Endothelial cell (in vitro differentiated cells): ENCODE measurements at regions not wholly inside any gene's neighbourhood (a gene's known extent, or its start where the extent isn't known, plus 50 kb on each side); places are given as distances from the start of the nearest gene placed in this dataset.

ENCODE experiments used
- DNase-seq: peaks from one replicate; pipeline ENCODE4 v3.0.0; 2021; ENCODE audit warnings: low spot score
- H3K27ac Mint-ChIP-seq: one replicate; pipeline ENCODE4 v1.8.0; 2021; ENCODE audit warnings: mixed read lengths, inconsistent platforms; ENCODE audit not compliant: unreplicated experiment
- H3K27me3 Mint-ChIP-seq: one replicate; pipeline ENCODE4 v1.8.0; 2021; ENCODE audit warnings: mild to moderate bottlenecking, moderate library complexity, mixed read lengths, inconsistent platforms; ENCODE audit not compliant: unreplicated experiment
- H3K36me3 Mint-ChIP-seq: one replicate; pipeline ENCODE4 v1.8.0; 2021; ENCODE audit warnings: mild to moderate bottlenecking, low read depth, mixed read lengths, inconsistent platforms; ENCODE audit not compliant: unreplicated experiment
- H3K4me1 Mint-ChIP-seq: one replicate; pipeline ENCODE4 v1.8.0; 2021; ENCODE audit warnings: mild to moderate bottlenecking, mixed read lengths, inconsistent platforms; ENCODE audit not compliant: unreplicated experiment
- H3K4me3 Mint-ChIP-seq: one replicate; pipeline ENCODE4 v1.8.0; 2021; ENCODE audit warnings: mild to moderate bottlenecking, mixed read lengths, inconsistent platforms; ENCODE audit not compliant: unreplicated experiment
- H3K9me3 Mint-ChIP-seq: one replicate; pipeline ENCODE4 v1.8.0; 2021; ENCODE audit warnings: mixed read lengths, inconsistent platforms; ENCODE audit not compliant: unreplicated experiment
- TF ChIP-seq, protein P1 (sequence below): fragments of 200-600 bp; sonication (generic); IDR thresholded peaks from one replicate; pipeline ENCODE4 v1.5.0; 2021; ENCODE audit warnings: antibody characterized with exemption; ENCODE audit not compliant: unreplicated experiment

DNA sequence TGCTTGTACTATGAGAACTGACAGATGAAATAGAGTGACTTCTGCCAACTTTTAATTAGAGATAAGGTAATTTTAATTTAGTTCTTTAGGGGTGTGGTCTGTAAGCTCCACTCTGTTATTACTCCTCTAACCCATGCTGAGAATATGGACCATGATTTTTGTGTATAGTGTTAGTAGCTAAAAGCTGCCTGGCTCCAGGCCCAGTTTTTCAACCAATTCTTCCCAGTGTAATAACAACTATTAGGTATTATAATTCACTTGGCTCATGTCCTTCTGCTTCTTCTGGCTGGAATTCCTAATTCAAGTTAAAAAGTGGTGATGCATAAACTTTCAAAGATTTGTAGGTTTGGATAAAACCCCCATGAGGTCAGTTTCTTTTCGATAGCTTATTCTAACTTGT, 216.3 kb downstream of the ISL1 start:
- no peak for DNase-seq
- no peaks in the 10 kb centered on the region for H3K4me1 Mint-ChIP-seq
- no peaks in the 10 kb centered on the region for H3K36me3 Mint-ChIP-seq
- H3K4me3 Mint-ChIP-seq, result no peak overlapping the region
- TF ChIP-seq, protein P1, sequence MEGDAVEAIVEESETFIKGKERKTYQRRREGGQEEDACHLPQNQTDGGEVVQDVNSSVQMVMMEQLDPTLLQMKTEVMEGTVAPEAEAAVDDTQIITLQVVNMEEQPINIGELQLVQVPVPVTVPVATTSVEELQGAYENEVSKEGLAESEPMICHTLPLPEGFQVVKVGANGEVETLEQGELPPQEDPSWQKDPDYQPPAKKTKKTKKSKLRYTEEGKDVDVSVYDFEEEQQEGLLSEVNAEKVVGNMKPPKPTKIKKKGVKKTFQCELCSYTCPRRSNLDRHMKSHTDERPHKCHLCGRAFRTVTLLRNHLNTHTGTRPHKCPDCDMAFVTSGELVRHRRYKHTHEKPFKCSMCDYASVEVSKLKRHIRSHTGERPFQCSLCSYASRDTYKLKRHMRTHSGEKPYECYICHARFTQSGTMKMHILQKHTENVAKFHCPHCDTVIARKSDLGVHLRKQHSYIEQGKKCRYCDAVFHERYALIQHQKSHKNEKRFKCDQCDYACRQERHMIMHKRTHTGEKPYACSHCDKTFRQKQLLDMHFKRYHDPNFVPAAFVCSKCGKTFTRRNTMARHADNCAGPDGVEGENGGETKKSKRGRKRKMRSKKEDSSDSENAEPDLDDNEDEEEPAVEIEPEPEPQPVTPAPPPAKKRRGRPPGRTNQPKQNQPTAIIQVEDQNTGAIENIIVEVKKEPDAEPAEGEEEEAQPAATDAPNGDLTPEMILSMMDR, result no peak
- no peaks in the 10 kb centered on the region for H3K27me3 Mint-ChIP-seq
- no peaks in the 10 kb centered on the region for H3K9me3 Mint-ChIP-seq
- H3K27ac Mint-ChIP-seq, result no peak overlapping the region

DNA sequence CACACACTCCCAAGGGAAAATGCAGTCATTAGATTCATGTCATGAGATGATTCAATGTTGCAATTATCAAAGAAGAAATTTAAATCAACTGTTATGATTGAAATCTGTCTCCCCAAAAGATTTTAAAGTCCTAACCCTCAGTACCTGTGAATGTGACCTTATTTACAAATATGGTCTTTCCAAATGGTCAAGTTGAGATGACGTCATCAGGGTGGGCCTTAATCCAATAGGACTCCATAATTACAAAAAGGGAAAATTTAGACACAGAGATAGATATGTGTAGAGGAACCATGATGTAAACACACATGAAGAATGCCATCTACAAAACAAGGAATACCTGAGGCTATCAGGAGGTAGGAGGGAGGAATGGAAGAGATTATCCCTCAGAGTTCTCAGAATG, 221.1 kb downstream of the ISL1 start:
- no peak for DNase-seq
- TF ChIP-seq, protein P1, result no peak
- Mint-ChIP-seq H3K36me3 (no peaks in the 10 kb centered on the region), H3K4me1 (no peaks in the 10 kb centered on the region), H3K27me3 (no peaks in the 10 kb centered on the region), H3K27ac (no peak overlapping the region), H3K4me3 (no peak overlapping the region), H3K9me3 (no peaks in the 10 kb centered on the region)

DNA sequence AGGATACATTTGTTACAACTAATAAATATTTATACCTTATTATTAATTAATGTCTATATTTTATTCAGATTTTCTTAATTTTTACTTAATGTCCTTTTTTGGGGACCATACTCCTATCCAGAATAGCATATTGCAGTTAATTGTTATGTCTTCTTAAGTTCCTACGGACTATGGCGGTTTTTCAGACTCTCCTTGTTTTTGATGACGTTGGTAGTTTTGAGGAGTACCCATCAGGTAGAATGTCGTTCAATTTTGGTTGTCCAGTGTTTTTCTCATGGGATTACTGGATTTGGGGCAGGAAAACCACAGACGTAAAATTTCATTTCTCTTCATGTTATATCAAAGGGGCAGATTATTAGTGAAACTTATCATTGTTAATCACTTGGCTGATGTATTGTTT, 223.7 kb downstream of the ISL1 start:
- Mint-ChIP-seq H3K4me3 (no peak overlapping the region), H3K36me3 (no peaks in the 10 kb centered on the region), H3K9me3 (no peaks in the 10 kb centered on the region), H3K27me3 (no peaks in the 10 kb centered on the region), H3K27ac (no peak overlapping the region), H3K4me1 (no peaks in the 10 kb centered on the region)
- DNase-seq, result no peak
- TF ChIP-seq, protein P1, result no peak

DNA sequence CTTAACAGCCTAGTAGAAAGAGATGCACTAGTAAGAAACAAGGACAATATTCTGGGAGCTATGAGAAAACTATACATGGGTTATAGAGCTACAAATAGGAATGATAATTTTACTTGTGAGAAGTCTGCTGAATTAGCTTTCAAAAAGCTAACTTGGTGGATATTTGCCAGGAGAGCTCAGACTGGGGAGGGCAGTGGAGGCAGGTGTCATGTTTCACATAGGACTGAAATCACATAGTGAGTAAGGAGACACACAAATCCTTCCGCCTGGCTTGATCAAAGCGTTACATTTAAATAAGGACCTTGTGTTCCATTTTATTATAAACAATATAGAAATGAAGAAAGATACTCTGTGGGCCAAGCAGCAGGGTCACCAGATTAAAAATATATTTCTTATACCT, 235.0 kb downstream of the ISL1 start:
- H3K36me3 Mint-ChIP-seq, result no peaks in the 10 kb centered on the region
- no peaks in the 10 kb centered on the region for H3K9me3 Mint-ChIP-seq
- DNase-seq, result no peak
- H3K4me1 Mint-ChIP-seq, result no peaks in the 10 kb centered on the region
- H3K27ac Mint-ChIP-seq, result no peak overlapping the region
- no peak overlapping the region for H3K4me3 Mint-ChIP-seq
- no peaks in the 10 kb centered on the region for H3K27me3 Mint-ChIP-seq
- TF ChIP-seq, protein P1, result no peak

DNA sequence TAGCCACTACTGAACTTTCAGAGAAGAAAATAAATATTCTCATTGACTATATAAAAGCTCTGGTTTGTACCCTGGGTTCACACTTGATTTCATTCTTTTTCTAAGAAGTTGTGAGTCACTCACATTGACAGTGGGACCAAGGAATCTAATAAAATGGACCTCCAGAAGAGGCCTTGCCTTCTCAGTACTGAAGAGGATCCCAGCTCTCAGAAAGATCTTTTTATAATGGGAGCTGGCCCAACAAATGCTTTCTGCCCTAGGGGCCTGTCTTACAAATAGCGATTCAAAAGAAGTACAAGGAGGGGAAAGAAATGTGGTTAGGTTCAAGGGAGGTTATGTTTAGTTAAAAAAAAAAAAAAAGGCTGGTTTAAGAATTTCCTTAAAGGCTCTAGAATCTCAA, 237.9 kb downstream of the ISL1 start:
- Mint-ChIP-seq H3K9me3 (no peaks in the 10 kb centered on the region), H3K27me3 (no peaks in the 10 kb centered on the region), H3K4me3 (no peak overlapping the region), H3K27ac (no peak overlapping the region), H3K36me3 (no peaks in the 10 kb centered on the region), H3K4me1 (no peaks in the 10 kb centered on the region)
- TF ChIP-seq, protein P1, result no peak
- DNase-seq, result no peak
